GM18502 (cell line): ENCODE measurements at regions not wholly inside any gene's neighbourhood (a gene's known extent, or its start where the extent isn't known, plus 50 kb on each side); places are given as distances from the start of the nearest gene placed in this dataset.
"Not testable (repeated sequence)": the region's sequence is repeated elsewhere in the genome, so short reads cannot be mapped to it uniquely, and the experiment has no call there.

ENCODE experiments used
- ATAC-seq: cut with Tn5 transposase; IDR thresholded peaks from one replicate; pipeline ENCODE4 v1.9.1; 2021; ENCODE audit warnings: mild to moderate bottlenecking; ENCODE audit not compliant: unreplicated experiment, poor library complexity

DNA sequence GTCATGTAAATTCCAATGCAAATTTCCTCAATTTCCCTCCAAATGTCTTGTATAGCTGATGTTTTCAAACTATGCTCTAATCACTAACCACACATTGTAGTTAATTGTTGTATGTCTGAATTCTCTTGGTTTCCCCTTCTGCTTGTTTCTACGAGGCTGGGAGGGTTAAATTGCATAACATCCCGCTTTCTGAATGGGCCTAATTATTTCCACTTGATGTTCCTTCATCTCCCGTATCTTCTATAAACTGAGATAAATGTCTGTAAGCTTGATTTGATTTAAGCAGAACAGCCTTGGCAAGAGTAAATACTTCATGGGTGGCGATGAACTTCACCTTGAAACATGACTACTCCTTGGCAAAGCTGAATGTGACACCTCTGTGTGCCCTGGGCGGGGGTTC lies 72.2 kb downstream of the SERINC2 start:
- no peak for ATAC-seq

DNA sequence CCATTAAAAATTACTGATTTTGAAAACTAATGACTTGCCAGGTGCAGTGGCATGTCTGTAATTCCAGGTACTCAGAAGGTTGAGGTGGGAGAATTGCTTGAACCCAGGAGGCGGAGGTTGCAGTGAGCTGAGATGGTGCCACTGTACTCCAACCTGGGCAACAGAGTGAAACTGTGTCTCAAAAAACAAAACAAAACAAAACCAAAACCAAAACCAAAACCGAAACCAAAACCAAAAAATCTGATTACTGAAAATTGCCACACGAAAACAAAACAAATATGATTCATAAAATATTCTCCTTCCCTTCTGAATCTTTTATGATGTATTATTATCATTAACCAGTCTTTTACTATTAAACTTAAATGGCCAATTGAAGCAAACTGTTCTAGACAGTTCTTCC lies 74.1 kb downstream of the SERINC2 start:
- ATAC-seq, result no peak

DNA sequence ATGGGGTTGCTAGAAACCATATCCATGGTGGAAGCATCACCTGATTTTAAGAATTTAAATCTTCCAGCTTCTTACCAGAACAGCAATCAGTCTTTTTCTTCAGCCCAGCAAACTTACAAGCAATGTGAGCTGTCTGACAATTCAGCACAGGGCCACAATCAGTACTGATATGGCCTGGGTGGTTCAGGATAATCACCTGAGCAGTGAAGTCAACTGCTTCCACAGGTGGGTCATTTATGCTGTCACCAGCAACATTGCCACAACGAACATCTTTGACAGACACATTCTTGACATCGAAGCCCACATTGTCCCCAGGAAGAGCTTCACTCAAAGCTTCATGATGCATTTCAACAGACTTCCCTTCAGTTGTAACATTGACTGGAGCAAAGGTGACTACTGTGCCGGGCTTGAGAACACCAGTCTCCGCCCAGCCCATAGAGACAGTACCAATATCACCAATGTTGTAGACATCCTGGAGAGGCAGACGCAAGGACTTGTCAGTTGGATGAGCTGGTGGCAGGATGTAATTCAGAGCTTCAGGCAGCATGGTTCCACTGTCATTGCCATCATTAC lies 74.8 kb downstream of the SERINC2 start:
- ATAC-seq, result no peak

DNA sequence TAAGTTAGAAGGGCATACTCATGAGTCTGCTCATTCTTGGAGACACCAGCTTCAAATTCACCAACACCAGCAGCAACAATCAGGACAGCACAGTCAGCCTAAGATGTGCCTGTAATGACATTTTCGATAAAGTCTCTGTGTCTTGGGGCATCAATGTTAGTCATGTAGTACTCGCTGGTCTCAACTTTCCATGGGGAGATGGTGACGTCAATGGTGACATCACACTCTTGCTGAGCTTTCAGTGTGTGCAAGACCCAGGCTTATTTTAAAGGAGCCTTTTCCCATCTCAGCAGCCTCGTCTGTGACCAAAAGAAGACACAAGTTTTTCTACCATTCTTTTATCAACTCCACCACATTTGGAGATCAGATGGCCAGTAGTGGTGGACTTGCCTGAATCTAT lies 75.5 kb downstream of the SERINC2 start:
- no peak for ATAC-seq

- not testable (repeated sequence) for ATAC-seq
These were observed 76.6 kb downstream of the SERINC2 start for GRCh38 chr1:31489575-31489974.

- not testable (repeated sequence) for ATAC-seq
These were observed 77.6 kb downstream of the SERINC2 start for GRCh38 chr1:31490596-31490995.

GRCh38 chr1:31495351-31495750 lies 81.0 kb upstream of the TINAGL1 start:
- ATAC-seq, result not testable (repeated sequence)

DNA sequence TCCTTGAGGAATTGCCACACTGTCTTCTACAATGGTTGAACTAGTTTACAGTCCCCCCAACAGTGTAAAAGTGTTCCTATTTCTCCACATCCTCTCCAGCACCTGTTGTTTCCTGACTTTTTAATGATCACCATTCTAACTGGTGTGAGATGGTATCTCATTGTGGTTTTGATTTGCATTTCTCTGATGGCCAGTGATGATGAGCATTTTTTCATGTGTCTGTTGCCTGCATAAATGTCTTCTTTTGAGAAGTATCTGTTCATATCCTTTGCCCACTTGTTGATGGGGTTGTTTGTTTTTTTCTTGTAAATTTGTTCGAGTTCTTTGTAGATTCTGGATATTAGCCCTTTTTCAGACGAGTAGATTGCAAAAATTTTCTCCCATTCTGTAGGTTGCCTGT lies 80.5 kb upstream of the TINAGL1 start:
- ATAC-seq, result not testable (repeated sequence)

GRCh38 chr1:31497601-31498000 lies 78.7 kb upstream of the TINAGL1 start:
- no peak for ATAC-seq

DNA sequence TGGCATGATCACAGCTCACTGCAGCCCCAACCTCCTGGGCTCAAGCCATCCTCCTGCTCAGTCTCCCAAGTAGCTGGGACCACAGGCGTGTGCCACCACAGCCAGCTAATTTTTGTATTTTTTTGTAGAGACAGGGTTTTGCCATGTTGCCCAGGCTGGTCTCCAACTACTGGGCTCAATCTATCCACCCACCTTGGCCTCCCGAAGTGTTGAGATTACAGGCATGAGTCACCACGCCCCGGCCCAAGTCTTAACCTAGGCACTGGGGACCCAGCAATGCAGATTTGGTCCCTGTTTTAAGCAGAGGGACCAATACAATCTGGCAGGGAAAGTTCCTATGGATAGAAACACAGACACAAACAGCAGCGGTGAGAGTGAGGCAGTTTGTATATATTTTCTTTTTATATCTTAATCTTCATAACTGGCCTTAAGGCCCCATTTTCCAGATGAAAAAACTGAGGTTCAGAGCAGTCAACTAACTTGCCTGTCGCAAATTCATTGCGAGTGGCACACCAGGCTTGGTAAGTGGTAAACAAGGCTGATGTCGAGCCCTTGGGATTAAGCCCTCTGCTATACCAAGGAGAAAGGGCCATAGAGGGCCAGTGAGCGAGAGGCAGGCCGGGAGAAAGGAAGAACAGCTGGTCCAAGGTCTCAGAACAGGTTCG lies 77.8 kb upstream of the TINAGL1 start:
- ATAC-seq, result no peak

GRCh38 chr1:31501505-31501904 lies 74.8 kb upstream of the TINAGL1 start:
- ATAC-seq, result no peak

DNA sequence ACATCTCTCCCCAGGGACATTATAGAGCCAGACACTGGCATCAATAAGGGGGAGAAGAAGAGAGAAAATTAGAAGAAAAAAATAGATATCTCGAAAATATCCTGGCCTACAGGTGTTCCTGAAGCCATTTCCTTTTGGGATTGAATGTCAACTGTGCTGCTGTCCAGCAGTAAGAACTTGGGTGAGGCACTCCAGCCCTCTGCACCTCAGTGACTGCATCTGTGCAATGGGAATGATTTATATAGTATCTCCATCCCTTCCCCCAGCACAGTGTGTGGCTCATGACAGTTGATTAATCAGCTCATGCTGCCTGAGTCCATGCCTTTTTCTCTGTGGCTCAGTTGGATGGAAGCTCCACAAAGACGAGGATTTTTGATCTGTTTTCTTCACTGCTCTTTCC lies 74.1 kb upstream of the TINAGL1 start:
- no peak for ATAC-seq

GRCh38 chr1:31502926-31503511 lies 73.3 kb upstream of the TINAGL1 start:
- ATAC-seq, result no peak

GRCh38 chr1:31503570-31503969 lies 72.7 kb upstream of the TINAGL1 start:
- no peak for ATAC-seq

DNA sequence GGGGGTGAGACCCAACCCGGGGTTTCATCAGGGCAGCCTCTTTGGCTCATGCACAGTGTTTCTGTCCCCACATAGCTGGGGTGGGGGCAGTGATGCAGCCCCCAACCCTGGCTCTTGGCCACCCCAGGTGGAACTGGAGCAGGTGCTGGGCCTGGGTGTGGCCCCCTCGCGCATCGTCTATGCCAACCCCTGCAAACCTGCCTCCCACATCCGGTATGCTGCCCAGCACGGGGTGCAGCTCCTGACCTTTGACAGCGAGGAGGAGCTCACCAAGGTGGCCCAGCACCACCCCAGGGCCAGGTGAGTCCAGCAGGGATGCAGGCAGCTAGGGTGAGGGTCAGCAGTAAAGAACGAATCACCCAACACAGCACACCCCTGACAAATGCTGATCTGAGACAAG lies 72.3 kb upstream of the TINAGL1 start:
- no peak for ATAC-seq

DNA sequence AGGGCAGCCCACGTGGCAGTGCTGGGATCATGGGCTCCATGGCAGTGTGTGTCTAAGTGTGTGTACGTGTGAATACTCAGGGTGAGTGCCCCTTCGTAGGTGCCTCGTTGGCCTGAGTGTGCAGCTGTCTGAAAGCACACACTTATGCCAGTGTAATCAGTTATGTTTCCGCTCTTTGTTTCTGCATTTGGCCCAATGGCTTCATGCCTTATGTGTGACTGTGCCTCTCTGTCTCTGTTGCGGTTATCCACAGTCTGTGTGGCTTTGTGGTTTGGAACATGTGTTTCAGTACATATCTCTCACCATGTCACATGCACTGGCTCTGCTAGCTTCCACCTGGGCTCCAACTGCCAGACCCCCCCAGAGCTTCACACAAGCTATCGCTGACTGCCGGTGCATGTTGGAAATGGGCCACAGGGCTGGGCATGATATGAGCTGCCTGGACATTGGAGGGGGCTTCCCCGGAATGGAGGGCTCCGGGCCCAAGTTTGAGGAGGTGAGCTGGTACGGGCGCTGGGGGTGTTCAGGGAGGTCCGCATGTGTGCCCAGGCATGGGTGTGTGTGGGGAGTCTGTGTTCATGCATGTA lies 70.3 kb upstream of the TINAGL1 start:
- peak; percentile 62 for ATAC-seq

GRCh38 chr1:31507221-31507620 lies 69.1 kb upstream of the TINAGL1 start:
- ATAC-seq, result no peak

- ATAC-seq, result no peak
These were observed 68.4 kb upstream of the TINAGL1 start for GRCh38 chr1:31507676-31508530.

- no peak for ATAC-seq
These were observed 66.9 kb upstream of the TINAGL1 start for GRCh38 chr1:31509124-31510072.

DNA sequence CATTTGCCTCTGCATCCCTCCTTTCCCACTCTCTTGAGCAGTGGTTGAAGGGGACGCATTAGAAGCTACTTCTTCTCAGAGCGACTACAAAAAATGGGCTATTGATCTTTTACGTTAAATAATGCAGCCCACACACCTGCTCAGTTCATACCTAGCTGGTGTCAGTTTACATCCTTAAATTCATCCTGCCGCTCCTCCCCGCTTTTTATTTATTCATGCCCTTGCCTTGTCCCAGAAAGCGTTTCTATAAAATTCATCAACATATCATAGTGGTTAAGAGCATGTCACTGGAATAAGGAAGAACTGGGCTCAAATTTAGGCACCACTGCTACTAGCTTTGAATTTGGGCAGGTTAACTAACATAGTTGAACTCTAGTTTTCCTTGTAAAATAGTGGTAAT lies 66.0 kb upstream of the TINAGL1 start:
- no peak for ATAC-seq
